GM23338 (cell line): ENCODE measurements at regions not wholly inside any gene's neighbourhood (a gene's known extent, or its start where the extent isn't known, plus 50 kb on each side); places are given as distances from the start of the nearest gene placed in this dataset.

Experiments used
- ATAC-seq: fragments of 200-7000 bp; cut with Tn5 transposase; 3 replicates; pipeline ENCODE4 v1.9.1; 2020
- DNase-seq: peaks from one replicate; pipeline ENCODE4 v3.0.0-alpha.2; 2015; ENCODE audit warnings: low spot score
- H2AFZ ChIP-seq: fragments of 200-600 bp; sonication (generic); 2 replicates; pipeline ENCODE4 v1.8.0; 2016; ENCODE audit warnings: antibody characterized with exemption, mild to moderate bottlenecking, moderate library complexity
- H3F3A ChIP-seq: fragments of 200-600 bp; sonication (generic); replicated peaks from 2 replicates; pipeline ENCODE4 v1.8.0; 2017; ENCODE audit warnings: antibody characterized with exemption, mixed run types, low read depth
- H3K27ac ChIP-seq: fragments of 200-600 bp; sonication (generic); 2 replicates; pipeline ENCODE4 v1.6.1; 2016; ENCODE audit warnings: low read depth
- H3K27me3 ChIP-seq: fragments of 200-600 bp; sonication (generic); 2 replicates; pipeline ENCODE4 v1.8.0; 2016; ENCODE audit warnings: mild to moderate bottlenecking, mixed run types, moderate library complexity; ENCODE audit not compliant: insufficient read depth
- H3K36me3 ChIP-seq: fragments of 200-600 bp; sonication (generic); 2 replicates; pipeline ENCODE4 v1.8.0; 2016; ENCODE audit warnings: mild to moderate bottlenecking; ENCODE audit not compliant: insufficient read depth
- H3K4me1 ChIP-seq: fragments of 200-600 bp; sonication (generic); 2 replicates; pipeline ENCODE4 v1.8.0; 2016; ENCODE audit warnings: mild to moderate bottlenecking, moderate library complexity; ENCODE audit not compliant: insufficient read depth
- H3K4me2 ChIP-seq: fragments of 200-600 bp; sonication (generic); 2 replicates; pipeline ENCODE4 v1.7.1; 2017; ENCODE audit warnings: mixed run types
- H3K4me3 ChIP-seq: fragments of 200-600 bp; sonication (generic); 2 replicates; pipeline ENCODE4 v1.6.1; 2016; ENCODE audit warnings: mixed run types
- H3K79me2 ChIP-seq: fragments of 200-600 bp; sonication (generic); replicated peaks from 2 replicates; pipeline ENCODE4 v1.8.0; 2017; ENCODE audit warnings: mild to moderate bottlenecking; ENCODE audit not compliant: insufficient read depth
- H3K9me2 ChIP-seq: fragments of 200-600 bp; sonication (generic); 2 replicates; pipeline ENCODE4 v1.8.0; 2017; ENCODE audit not compliant: insufficient read depth
- H4K20me1 ChIP-seq: fragments of 200-600 bp; sonication (generic); replicated peaks from 2 replicates; pipeline ENCODE4 v1.8.0; 2017; ENCODE audit warnings: mild to moderate bottlenecking; ENCODE audit not compliant: insufficient read depth
- H3K27ac Mint-ChIP-seq: 2 replicates; pipeline ENCODE4 v1.8.0; 2020; ENCODE audit warnings: inconsistent platforms, mild to moderate bottlenecking, moderate library complexity, mixed read lengths
- H3K27me3 Mint-ChIP-seq: 3 replicates; pipeline ENCODE4 v1.8.0; 2022; ENCODE audit warnings: low read depth, mild to moderate bottlenecking, moderate library complexity, mixed read lengths, inconsistent platforms; ENCODE audit not compliant: insufficient read depth, poor library complexity
- H3K36me3 Mint-ChIP-seq: 3 replicates; pipeline ENCODE4 v1.8.0; 2021; ENCODE audit warnings: low read depth, mild to moderate bottlenecking, inconsistent platforms, moderate library complexity, mixed read lengths
- H3K4me1 Mint-ChIP-seq: 3 replicates; pipeline ENCODE4 v1.8.0; 2020; ENCODE audit warnings: mild to moderate bottlenecking, inconsistent platforms, mixed read lengths
- H3K4me3 Mint-ChIP-seq: 3 replicates; pipeline ENCODE4 v1.8.0; 2021; ENCODE audit warnings: moderate library complexity, mild to moderate bottlenecking, inconsistent platforms, mixed read lengths
- H3K9me3 Mint-ChIP-seq: 3 replicates; pipeline ENCODE4 v1.8.0; 2020; ENCODE audit warnings: moderate library complexity, mild to moderate bottlenecking, inconsistent platforms, mixed read lengths
- CREB1 ChIP-seq: fragments of 250-450 bp; sonication (Bioruptor Pico); IDR thresholded peaks from 2 replicates; pipeline ENCODE4 v1.5.0; 2020; ENCODE audit warnings: low read depth, mild to moderate bottlenecking, moderate library complexity
- CTCF ChIP-seq, 2 experiments: fragments of 200-600 bp in 1 of 2; sonication (generic) in 1 of 2; conservative IDR thresholded peaks; 2 replicates each; pipeline versions ENCODE4 v1.5.1 to v1.6.1; 2016 to 2017; ENCODE audit warnings: antibody characterized with exemption in 2 of 2, low read depth in 2 of 2, mild to moderate bottlenecking in 2 of 2, moderate library complexity in 1 of 2
- ETS1 ChIP-seq: IDR thresholded peaks from 2 replicates; pipeline ENCODE4 v1.6.1; 2016; ENCODE audit warnings: antibody characterized with exemption
- EZH2 ChIP-seq: fragments of 200-600 bp; sonication (generic); IDR thresholded peaks from one replicate; pipeline ENCODE4 v1.8.0; 2017; ENCODE audit warnings: antibody characterized with exemption, mild to moderate bottlenecking, low read depth; ENCODE audit not compliant: unreplicated experiment
- EZH2phosphoT487 ChIP-seq: fragments of 200-600 bp; sonication (generic); IDR thresholded peaks from one replicate; pipeline ENCODE4 v1.8.1; 2018; ENCODE audit warnings: antibody characterized with exemption; ENCODE audit not compliant: unreplicated experiment
- JUNB ChIP-seq: IDR thresholded peaks from one replicate; pipeline ENCODE4 v1.6.1; 2016; ENCODE audit warnings: antibody characterized with exemption; ENCODE audit not compliant: unreplicated experiment
- NANOG ChIP-seq: IDR thresholded peaks from 2 replicates; pipeline ENCODE4 v1.6.1; 2016; ENCODE audit warnings: antibody characterized with exemption, borderline replicate concordance
- POLR2AphosphoS5 ChIP-seq: IDR thresholded peaks from 2 replicates; pipeline ENCODE4 v1.6.1; 2016; ENCODE audit warnings: antibody characterized with exemption, low read depth
- REST ChIP-seq: IDR thresholded peaks from one replicate; pipeline ENCODE4 v1.6.1; 2018; ENCODE audit warnings: antibody characterized with exemption; ENCODE audit not compliant: unreplicated experiment
- STAT1 ChIP-seq: IDR thresholded peaks from one replicate; pipeline ENCODE4 v1.6.1; 2016; ENCODE audit warnings: antibody characterized with exemption; ENCODE audit not compliant: unreplicated experiment
- ZNF114 ChIP-seq: fragments of 250-450 bp; sonication (Bioruptor Pico); IDR thresholded peaks from 2 replicates; pipeline ENCODE4 v1.5.0; 2020; ENCODE audit warnings: mild to moderate bottlenecking, moderate library complexity
- ZNF331 ChIP-seq: fragments of 250-450 bp; sonication (Bioruptor Pico); IDR thresholded peaks from 2 replicates; pipeline ENCODE4 v1.5.0; 2020; ENCODE audit warnings: low read depth, mild to moderate bottlenecking, moderate library complexity
- ZNF462 ChIP-seq: fragments of 250-450 bp; sonication (Bioruptor Pico); IDR thresholded peaks from 2 replicates; pipeline ENCODE4 v1.5.0; 2020; ENCODE audit warnings: mild to moderate bottlenecking, moderate library complexity

GRCh38 chr6:154614641-154615040 lies 104.2 kb upstream of the CNKSR3 start:
- Mint-ChIP-seq H3K9me3 (no peaks in the 10 kb centered on the region), H3K27ac (no peak overlapping the region), H3K27me3 (no peaks in the 10 kb centered on the region), H3K4me1 (peaks cover 5% of the 10 kb centered on the region; the same call in 2 of the 3 replicates), H3K4me3 (no peak overlapping the region), H3K36me3 (no peaks in the 10 kb centered on the region)
- TF ChIP-seq ZNF114 (CRISPR knock-in tag) (no peak), ZNF331 (no peak), CTCF (conservative IDR thresholded peaks at IDR 0.05; ENCODE audit: low read depth in 2 of 2) (no peak), POLR2AphosphoS5 (no peak), EZH2 (no peak), JUNB (no peak), ETS1 (no peak), NANOG (no peak), STAT1 (no peak), ZNF462 (no peak), CREB1 (CRISPR knock-in tag) (no peak), EZH2phosphoT487 (no peak), REST (no peak)
- no peaks in the 10 kb centered on the region for H3K27me3 ChIP-seq
- H3K79me2 ChIP-seq = no peaks in the 10 kb centered on the region
- DNase-seq (no peak), ATAC-seq (no peak)
- no peak overlapping the region for H3K4me3 ChIP-seq
- no peaks in the 10 kb centered on the region for H3K36me3 ChIP-seq
- H3K4me1 ChIP-seq = peaks cover 6% of the 10 kb centered on the region; the same call in 1 of the 2 replicates
- no peaks in the 10 kb centered on the region for H4K20me1 ChIP-seq
- H3K9me2 ChIP-seq = peaks cover 4% of the 10 kb centered on the region; the same call in 1 of the 2 replicates
- no peak overlapping the region for H3K27ac ChIP-seq
- H3F3A ChIP-seq = no peaks in the 10 kb centered on the region
- no peak overlapping the region for H2AFZ ChIP-seq
- H3K4me2 ChIP-seq = no peak overlapping the region
